ENCODE measurements at regions not wholly inside any gene's neighbourhood (a gene's known extent, or its start where the extent isn't known, plus 50 kb on each side); places are given as distances from the start of the nearest gene placed in this dataset.

GRCh38 chr2:65574993-65575392, 142.6 kb upstream of the SPRED2 start:
- Histone ChIP-seq H2BK15ac (ENCODE audit: low read length) (no peak overlapping the region), H3K9me3 (ENCODE audit: insufficient read depth in 2 of 2, low read depth in 1 of 2, low read length in 1 of 2) (no peaks in the 10 kb centered on the region), H4K8ac (ENCODE audit: extremely low read depth, insufficient read depth, low read length) (no peak overlapping the region), H3K4ac (replicated peaks; ENCODE audit: insufficient read length, low read depth, low read length) (no peak overlapping the region), H3K23ac (ENCODE audit: insufficient read length) (no peak overlapping the region), H3K14ac (ENCODE audit: insufficient read length) (no peak overlapping the region), H3K79me1 (ENCODE audit: low read depth, low read length) (no peaks in the 10 kb centered on the region), H3K23me2 (ENCODE audit: low read depth, low read length) (no peaks in the 10 kb centered on the region), H2BK120ac (replicated peaks; ENCODE audit: low read depth, low read length) (no peak overlapping the region), H3K56ac (replicated peaks; ENCODE audit: insufficient read length, low read depth, low read length) (no peak overlapping the region), H4K20me1 (replicated peaks in 1 of 2; ENCODE audit: control insufficient read depth in 1 of 2, insufficient read depth in 2 of 2, low read length in 2 of 2) (no peaks in the 10 kb centered on the region), H3K27me3 (replicated peaks in 1 of 4; ENCODE audit: control insufficient read depth in 3 of 4, extremely low read depth in 1 of 4, insufficient read depth in 3 of 4, low read length in 3 of 4) (no peaks in the 10 kb centered on the region), H2BK5ac (ENCODE audit: low read depth, low read length) (no peak overlapping the region), H3K79me2 (ENCODE audit: control insufficient read depth in 1 of 2, insufficient read depth in 2 of 2, low read length in 2 of 2) (no peaks in the 10 kb centered on the region), H3K27ac (ENCODE audit: low read depth, low read length) (no peak overlapping the region), H2BK20ac (ENCODE audit: low read length) (no peak overlapping the region), H3K4me3 (ENCODE audit: extremely low read depth in 1 of 4, insufficient read depth in 2 of 4, low read depth in 3 of 4, low read length in 4 of 4) (no peak overlapping the region), H2BK12ac (ENCODE audit: low read depth, low read length) (no peak overlapping the region), H3K4me1 (replicated peaks in 1 of 4; ENCODE audit: control insufficient read depth in 3 of 4, insufficient read depth in 4 of 4, low read length in 3 of 4) (peaks cover 0 to 7% (median 5%) of the 10 kb centered on the region in 4 experiments; a peak in 3 of 7 replicates), H3K36me3 (ENCODE audit: control insufficient read depth in 2 of 4, insufficient read depth in 4 of 4, low read length in 3 of 4) (no peaks in the 10 kb centered on the region), H2AFZ (ENCODE audit: low read length) (no peak overlapping the region; the same call in 1 of the 2 replicates), H3K4me2 (ENCODE audit: insufficient read depth in 1 of 2, low read depth in 2 of 2, low read length in 2 of 2) (no peak overlapping the region), H3K18ac (ENCODE audit: extremely low read depth, low read length) (no peak overlapping the region), H4K91ac (replicated peaks; ENCODE audit: insufficient read length, low read length) (no peak overlapping the region), H3K9ac (replicated peaks in 1 of 4; ENCODE audit: extremely low read depth in 1 of 4, low read depth in 3 of 4, low read length in 3 of 4) (no peak overlapping the region; a peak in 1 of 7 replicates), H2AK5ac (ENCODE audit: low read depth, low read length) (no peak overlapping the region), H4K5ac (ENCODE audit: insufficient read length, low read depth, low read length) (no peak overlapping the region)
- 74% methylated on average over 4 of the region's 4 CpGs; no CpG with 5 or more reads in 1 of the 2 experiments for WGBS, 2 experiments (ENCODE audit: extremely low coverage in 1 of 2, insufficient coverage in 1 of 2, insufficient read length in 1 of 2, insufficient replicate concordance in 2 of 2, low coverage in 1 of 2, low lambda C conversion rate in 2 of 2, missing lambda C conversion rate in 1 of 2)
- TF ChIP-seq TAF1 (IDR thresholded peaks at IDR 0.05; ENCODE audit: low read depth, low read length) (no peak), SIX5 (IDR thresholded peaks at IDR 0.05; ENCODE audit: low read depth, low read length) (no peak), SUZ12 (IDR thresholded peaks at IDR 0.05; ENCODE audit: low read length) (no peak), RXRA (IDR thresholded peaks at IDR 0.05; ENCODE audit: insufficient read depth, low read depth, low read length) (no peak), NANOG (IDR thresholded peaks at IDR 0.05; ENCODE audit: insufficient read depth, low read depth, low read length, poor library complexity, severe bottlenecking) (no peak), EZH2 (IDR thresholded peaks at IDR 0.05; ENCODE audit: low read depth, low read length, severe bottlenecking) (no peak), BRCA1 (IDR thresholded peaks at IDR 0.05; ENCODE audit: low read depth, low read length) (no peak), PHF8 (conservative IDR thresholded peaks at IDR 0.05; ENCODE audit: low read depth, low read length) (no peak), MAFK (IDR thresholded peaks at IDR 0.05; ENCODE audit: low read depth, low read length) (no peak)
- CTCF ChIA-PET (ENCODE audit: partially characterized antibody), result interaction anchor here (1.5 kb wide), 1 partner anchor 10 kb away, joined by 6 read pairs; no protein-coding TSS in a partner anchor
- DNase-seq (ENCODE audit: low read depth in 1 of 2, low spot score in 2 of 2) (no peak), FAIRE-seq (no peak)
- POLR2A ChIA-PET (ENCODE audit: partially characterized antibody), result no interaction called here
